Subcutaneous abdominal adipose tissue (tissue), 5 donors: ENCODE measurements at regions not wholly inside any gene's neighbourhood (a gene's known extent, or its start where the extent isn't known, plus 50 kb on each side); places are given as distances from the start of the nearest gene placed in this dataset.

ENCODE experiments used
- H3K27ac ChIP-seq: one replicate; pipeline ENCODE4 v1.7.0; 2013; ENCODE audit warnings: low read depth, mild to moderate bottlenecking, inconsistent platforms, low read length, moderate library complexity
- H3K27me3 ChIP-seq, 5 donors: one replicate each; pipeline ENCODE4 v1.7.0; 2013; ENCODE audit warnings: low read length in 5 of 5, inconsistent platforms in 1 of 5; ENCODE audit not compliant: control insufficient read depth in 5 of 5, insufficient read depth in 4 of 5
- H3K36me3 ChIP-seq, 5 donors: one replicate each; pipeline ENCODE4 v1.7.0; 2013; ENCODE audit warnings: low read length in 5 of 5; ENCODE audit not compliant: control insufficient read depth in 5 of 5, insufficient read depth in 5 of 5
- H3K4me1 ChIP-seq, 5 donors: one replicate each; pipeline ENCODE4 v1.7.0; 2013; ENCODE audit warnings: low read length in 5 of 5, mild to moderate bottlenecking in 3 of 5, moderate library complexity in 1 of 5; ENCODE audit not compliant: control insufficient read depth in 5 of 5, insufficient read depth in 5 of 5
- H3K4me3 ChIP-seq, 5 donors: one replicate each; pipeline ENCODE4 v1.7.0; 2013; ENCODE audit warnings: low read length in 5 of 5, low read depth in 1 of 5
- H3K9ac ChIP-seq, 5 donors: one replicate each; pipeline ENCODE4 v1.7.0; 2013; ENCODE audit warnings: low read length in 5 of 5, mild to moderate bottlenecking in 4 of 5, moderate library complexity in 3 of 5
- H3K9me3 ChIP-seq, 5 donors: one replicate each; pipeline ENCODE4 v1.7.0; 2013; ENCODE audit warnings: low read length in 5 of 5; ENCODE audit not compliant: control insufficient read depth in 5 of 5
- donor health status: healthy.
- donor health status: healthy.
- donor health status: healthy.
- donor health status: healthy.
- donor health status: healthy.

GRCh38 chr1:90334137-90334536 is 339.2 kb downstream of the ZNF326 start:
- Histone ChIP-seq H3K36me3 (no peaks in the 10 kb centered on the region), H3K4me3 (no peak overlapping the region), H3K9ac (no peak overlapping the region), H3K9me3 (no peaks in the 10 kb centered on the region), H3K27ac (no peak overlapping the region), H3K27me3 (no peaks in the 10 kb centered on the region), H3K4me1 (no peaks in the 10 kb centered on the region)

- Histone ChIP-seq H3K4me1 (no peaks in the 10 kb centered on the region), H3K27ac (no peak overlapping the region), H3K27me3 (no peaks in the 10 kb centered on the region), H3K4me3 (no peak overlapping the region), H3K9me3 (no peaks in the 10 kb centered on the region), H3K9ac (no peak overlapping the region), H3K36me3 (no peaks in the 10 kb centered on the region)
Measured at GRCh38 chr1:90325168-90325567, 330.3 kb downstream of the ZNF326 start.

DNA sequence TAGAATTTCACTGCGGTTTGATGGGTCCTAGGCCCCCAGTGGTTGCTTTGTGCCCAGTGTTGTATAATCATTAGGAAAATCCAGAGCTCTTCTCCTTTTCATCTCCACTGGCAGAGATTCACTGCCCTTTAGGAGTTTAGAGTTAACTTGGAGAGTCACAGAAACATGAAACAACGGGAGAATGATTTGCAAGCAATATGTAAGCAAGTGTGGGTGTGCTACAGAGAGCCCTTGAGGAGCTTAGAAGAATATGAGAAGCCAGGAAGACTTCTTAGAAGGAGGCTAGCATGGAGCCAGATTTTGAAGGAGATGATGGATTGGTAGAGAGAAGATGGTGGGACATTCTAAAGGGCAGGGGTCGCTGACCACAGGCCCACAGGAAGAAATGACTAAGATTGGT is 327.3 kb downstream of the ZNF326 start:
- H3K27me3 ChIP-seq = no peaks in the 10 kb centered on the region
- H3K4me3 ChIP-seq = no peak overlapping the region
- H3K9ac ChIP-seq = no peak overlapping the region

GRCh38 chr1:90319918-90320317 is 325.0 kb downstream of the ZNF326 start:
- H3K27ac ChIP-seq = no peak overlapping the region
- no peak overlapping the region for H3K9ac ChIP-seq
- H3K36me3 ChIP-seq = no peaks in the 10 kb centered on the region
- no peaks in the 10 kb centered on the region for H3K9me3 ChIP-seq
- H3K4me3 ChIP-seq = no peak overlapping the region
- H3K4me1 ChIP-seq = no peaks in the 10 kb centered on the region
- H3K27me3 ChIP-seq = no peaks in the 10 kb centered on the region

More for the DNA sequence above, 327.3 kb downstream of the ZNF326 start:
- H3K27ac ChIP-seq = no peak overlapping the region
- no peaks in the 10 kb centered on the region for H3K9me3 ChIP-seq
- H3K4me1 ChIP-seq = no peaks in the 10 kb centered on the region
- H3K36me3 ChIP-seq = no peaks in the 10 kb centered on the region

DNA sequence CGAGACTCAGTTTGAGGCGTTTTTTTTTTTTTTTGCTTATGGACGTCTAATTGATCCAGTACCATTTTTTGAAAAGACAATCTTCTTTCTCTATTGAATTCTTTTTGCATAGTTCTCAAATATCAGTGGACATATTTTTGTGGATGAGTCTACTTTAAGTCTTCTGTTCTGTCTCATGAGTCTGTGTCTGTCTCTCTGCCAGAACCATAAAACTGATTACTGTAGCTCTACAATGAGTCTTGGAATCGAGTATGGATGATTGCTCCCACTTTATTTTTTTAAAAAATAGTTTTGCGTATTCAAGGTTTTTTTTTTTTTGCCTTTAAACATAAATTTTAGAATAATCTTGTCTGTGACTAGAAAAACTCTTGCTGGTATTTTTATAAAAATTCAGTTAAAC is 323.5 kb downstream of the ZNF326 start:
- H3K4me3 ChIP-seq = no peak overlapping the region
- peaks cover 0 to 3% (median 0%) of the 10 kb centered on the region in 5 donors for H3K9me3 ChIP-seq
- no peak overlapping the region for H3K9ac ChIP-seq
- no peaks in the 10 kb centered on the region for H3K4me1 ChIP-seq
- H3K27ac ChIP-seq = no peak overlapping the region
- H3K27me3 ChIP-seq = no peaks in the 10 kb centered on the region
- no peaks in the 10 kb centered on the region for H3K36me3 ChIP-seq

- Histone ChIP-seq H3K9ac (no peak overlapping the region), H3K27ac (no peak overlapping the region), H3K27me3 (no peaks in the 10 kb centered on the region), H3K4me3 (no peak overlapping the region), H3K4me1 (no peaks in the 10 kb centered on the region), H3K9me3 (peaks cover 0 to 3% (median 0%) of the 10 kb centered on the region in 5 donors), H3K36me3 (no peaks in the 10 kb centered on the region)
Measured at GRCh38 chr1:90317628-90318027, 322.7 kb downstream of the ZNF326 start.

GRCh38 chr1:90314533-90314932 is 319.6 kb downstream of the ZNF326 start:
- peaks cover 0 to 3% (median 0%) of the 10 kb centered on the region in 5 donors for H3K9me3 ChIP-seq
- no peak overlapping the region for H3K27ac ChIP-seq
- no peak overlapping the region for H3K9ac ChIP-seq
- no peaks in the 10 kb centered on the region for H3K27me3 ChIP-seq
- no peaks in the 10 kb centered on the region for H3K4me1 ChIP-seq
- no peak overlapping the region for H3K4me3 ChIP-seq
- H3K36me3 ChIP-seq = no peaks in the 10 kb centered on the region

- Histone ChIP-seq H3K9me3 (peaks cover 0 to 3% (median 0%) of the 10 kb centered on the region in 5 donors), H3K27ac (no peak overlapping the region), H3K36me3 (no peaks in the 10 kb centered on the region), H3K4me3 (no peak overlapping the region), H3K4me1 (no peaks in the 10 kb centered on the region), H3K9ac (no peak overlapping the region), H3K27me3 (no peaks in the 10 kb centered on the region)
Measured at GRCh38 chr1:90313778-90314177, 318.9 kb downstream of the ZNF326 start.

GRCh38 chr1:90309806-90310205 is 314.9 kb downstream of the ZNF326 start:
- Histone ChIP-seq H3K27me3 (no peaks in the 10 kb centered on the region), H3K4me3 (no peak overlapping the region), H3K27ac (no peak overlapping the region), H3K36me3 (no peaks in the 10 kb centered on the region), H3K4me1 (no peaks in the 10 kb centered on the region), H3K9me3 (peaks cover 0 to 9% (median 4%) of the 10 kb centered on the region in 5 donors), H3K9ac (no peak overlapping the region)

GRCh38 chr1:90308421-90308820 is 313.5 kb downstream of the ZNF326 start:
- H3K4me3 ChIP-seq = no peak overlapping the region
- H3K27ac ChIP-seq = no peak overlapping the region
- H3K36me3 ChIP-seq = no peaks in the 10 kb centered on the region
- no peak overlapping the region for H3K9ac ChIP-seq
- peaks cover 0 to 9% (median 4%) of the 10 kb centered on the region in 5 donors for H3K9me3 ChIP-seq
- H3K27me3 ChIP-seq = no peaks in the 10 kb centered on the region
- H3K4me1 ChIP-seq = no peaks in the 10 kb centered on the region

DNA sequence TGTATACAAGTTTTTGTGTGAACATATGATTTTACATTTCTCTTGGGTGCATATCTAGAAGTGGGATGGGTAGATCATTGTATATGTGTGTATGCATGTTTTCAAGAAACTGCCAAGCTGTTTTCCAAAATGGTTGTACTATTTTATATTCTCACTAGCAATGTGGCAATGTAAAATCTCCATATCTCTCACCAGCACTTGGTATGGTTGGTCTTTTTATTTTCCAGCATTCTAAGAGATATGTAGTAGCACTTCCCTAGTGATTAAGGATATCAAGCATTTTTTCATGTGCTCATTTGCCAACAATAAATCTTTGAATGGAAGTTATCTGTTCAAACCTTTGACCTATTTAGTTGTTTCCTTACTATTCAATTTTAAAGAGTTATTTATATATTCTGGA is 310.7 kb downstream of the ZNF326 start:
- no peaks in the 10 kb centered on the region for H3K36me3 ChIP-seq
- H3K9me3 ChIP-seq = peaks cover 0 to 9% (median 4%) of the 10 kb centered on the region in 5 donors
- H3K27me3 ChIP-seq = no peaks in the 10 kb centered on the region
- H3K4me3 ChIP-seq = no peak overlapping the region
- no peak overlapping the region for H3K27ac ChIP-seq
- no peaks in the 10 kb centered on the region for H3K4me1 ChIP-seq
- H3K9ac ChIP-seq = no peak overlapping the region
